IMR-90 (cell line): ENCODE measurements at regions not wholly inside any gene's neighbourhood (a gene's known extent, or its start where the extent isn't known, plus 50 kb on each side); places are given as distances from the start of the nearest gene placed in this dataset.

Experiments
- ATAC-seq: fragments of 200-7000 bp; cut with Tn5 transposase; 2 replicates; pipeline ENCODE4 v1.9.1; 2020; ENCODE audit warnings: low read depth, mild to moderate bottlenecking, moderate library complexity
- BruUV-seq: library from RNA; stranded (reverse); fragments of 400-500 nt; replicated peaks from 2 replicates; lab custom pipeline; 2021; lab: Mats Ljungman, UMichigan
- CTCF ChIA-PET: fragments of 300-600 bp; formaldehyde crosslinking; extraction: SDS; loops from one replicate; lab custom pipeline; 2021; ENCODE audit warnings: antibody characterized with exemption; lab: Yijun Ruan, JAX
- POLR2A ChIA-PET: fragments of 300-600 bp; sonication (Branson Sonifier 250); formaldehyde crosslinking; loops from one replicate; lab custom pipeline; 2022; ENCODE audit warnings: antibody characterized with exemption; ENCODE audit not compliant: unreplicated experiment; lab: Charles Lee
- DNase-seq: peaks from one replicate; pipeline ENCODE4 v3.0.0; 2013
- H2AFZ ChIP-seq: replicated peaks from 2 replicates; pipeline ENCODE3; 2013; ENCODE audit warnings: low read length, mild to moderate bottlenecking; ENCODE audit not compliant: poor library complexity
- H2AK5ac ChIP-seq: 2 replicates; pipeline ENCODE4 v1.6.1; 2013; ENCODE audit warnings: low read depth, low read length, inconsistent platforms
- H2AK9ac ChIP-seq: replicated peaks from 2 replicates; pipeline ENCODE3; 2013; ENCODE audit warnings: mild to moderate bottlenecking, low read depth, low read length, moderate library complexity; ENCODE audit not compliant: poor library complexity
- H2BK120ac ChIP-seq: 2 replicates; pipeline ENCODE4 v1.6.1; 2013; ENCODE audit warnings: low read depth, low read length, inconsistent platforms
- H2BK15ac ChIP-seq: 3 replicates; pipeline ENCODE4 v1.6.1; 2013; ENCODE audit warnings: low read depth, low read length, inconsistent platforms
- H2BK20ac ChIP-seq: 2 replicates; pipeline ENCODE4 v1.6.1; 2013; ENCODE audit warnings: low read depth, mild to moderate bottlenecking, inconsistent platforms, low read length, moderate library complexity
- H2BK5ac ChIP-seq: 2 replicates; pipeline ENCODE4 v1.6.1; 2013; ENCODE audit warnings: mild to moderate bottlenecking, low read depth, low read length, inconsistent platforms; ENCODE audit not compliant: poor library complexity, severe bottlenecking
- H3K14ac ChIP-seq: replicated peaks from 2 replicates; pipeline ENCODE4 v1.6.1; 2013; ENCODE audit warnings: low read depth, low read length, inconsistent platforms
- H3K18ac ChIP-seq: 2 replicates; pipeline ENCODE4 v1.6.1; 2013; ENCODE audit warnings: low read depth, low read length, control low read depth
- H3K23ac ChIP-seq: 2 replicates; pipeline ENCODE4 v1.6.1; 2013; ENCODE audit warnings: low read depth, low read length, inconsistent platforms
- H3K27ac ChIP-seq: 2 replicates; pipeline ENCODE4 v1.5.1; 2013; ENCODE audit warnings: mild to moderate bottlenecking, control low read depth, low read length; ENCODE audit not compliant: insufficient read depth
- H3K27me3 ChIP-seq: 2 replicates; pipeline ENCODE4 v1.6.1; 2013; ENCODE audit warnings: low read length; ENCODE audit not compliant: control insufficient read depth, insufficient read depth
- H3K36me3 ChIP-seq: 2 replicates; pipeline ENCODE4 v1.6.1; 2013; ENCODE audit warnings: low read length, mixed read lengths; ENCODE audit not compliant: control insufficient read depth, insufficient read depth
- H3K4ac ChIP-seq: 2 replicates; pipeline ENCODE4 v1.6.1; 2013; ENCODE audit warnings: low read depth, low read length, inconsistent platforms
- H3K4me1 ChIP-seq: 2 replicates; pipeline ENCODE4 v1.6.1; 2013; ENCODE audit warnings: low read length, mixed read lengths; ENCODE audit not compliant: control insufficient read depth, insufficient read depth
- H3K4me2 ChIP-seq: 2 replicates; pipeline ENCODE4 v1.6.1; 2013; ENCODE audit warnings: low read depth, mild to moderate bottlenecking, control low read depth, low read length, moderate library complexity
- H3K4me3 ChIP-seq: 2 replicates; pipeline ENCODE4 v1.5.1; 2013; ENCODE audit warnings: low read depth, mild to moderate bottlenecking, control low read depth, low read length, moderate library complexity; ENCODE audit not compliant: insufficient read depth
- H3K56ac ChIP-seq: 2 replicates; pipeline ENCODE4 v1.6.1; 2013; ENCODE audit warnings: low read length, inconsistent platforms; ENCODE audit not compliant: insufficient read depth; ENCODE audit errors: extremely low read depth
- H3K79me1 ChIP-seq, 2 experiments: 2 replicates each; pipeline ENCODE4 v1.6.1; 2013; ENCODE audit warnings: low read length in 2 of 2, inconsistent platforms in 1 of 2, low read depth in 1 of 2
- H3K9ac ChIP-seq: 2 replicates; pipeline ENCODE4 v1.6.1; 2013; ENCODE audit warnings: low read depth, low read length, control low read depth
- H3K9me1 ChIP-seq: 2 replicates; pipeline ENCODE4 v1.6.1; 2013; ENCODE audit warnings: low read length, inconsistent platforms; ENCODE audit not compliant: insufficient read depth
- H3K9me3 ChIP-seq: 2 replicates; pipeline ENCODE4 v1.6.1; 2013; ENCODE audit warnings: low read length; ENCODE audit not compliant: control insufficient read depth, insufficient read depth
- H4K20me1 ChIP-seq: 2 replicates; pipeline ENCODE4 v1.6.1; 2013; ENCODE audit warnings: low read length, inconsistent platforms; ENCODE audit not compliant: insufficient read depth
- H4K5ac ChIP-seq: 2 replicates; pipeline ENCODE4 v1.6.1; 2013; ENCODE audit warnings: mild to moderate bottlenecking, low read depth, low read length, control low read depth
- H4K8ac ChIP-seq, 2 experiments: 2 replicates each; pipeline ENCODE4 v1.6.1; 2013; ENCODE audit warnings: low read depth in 2 of 2, low read length in 2 of 2, control low read depth in 1 of 2, inconsistent platforms in 1 of 2
- H4K91ac ChIP-seq: 2 replicates; pipeline ENCODE4 v1.6.1; 2013; ENCODE audit warnings: low read depth, low read length, inconsistent platforms; ENCODE audit not compliant: insufficient read depth
- BHLHE40 ChIP-seq: fragments of 150-350 bp; IDR thresholded peaks from 2 replicates; pipeline ENCODE4 v1.6.1; 2016; ENCODE audit warnings: mild to moderate bottlenecking, low read depth, low read length
- CHD1 ChIP-seq: IDR thresholded peaks from 2 replicates; pipeline ENCODE4 v1.6.1; 2012; ENCODE audit warnings: low read depth, low read length, improper control_type of control experiment
- CTCF ChIP-seq: conservative IDR thresholded peaks from 2 replicates; pipeline ENCODE4 v1.5.1; 2012; ENCODE audit warnings: mild to moderate bottlenecking, low read depth, low read length, improper control_type of control experiment
- MAFK ChIP-seq: IDR thresholded peaks from 2 replicates; pipeline ENCODE4 v1.6.1; 2012; ENCODE audit warnings: low read depth, low read length, improper control_type of control experiment
- MAZ ChIP-seq: IDR thresholded peaks from 2 replicates; pipeline ENCODE4 v1.6.1; 2012; ENCODE audit warnings: low read depth, mild to moderate bottlenecking, low read length, improper control_type of control experiment, moderate library complexity, borderline replicate concordance
- MXI1 ChIP-seq: IDR thresholded peaks from 2 replicates; pipeline ENCODE4 v1.6.1; 2012; ENCODE audit warnings: low read depth, mild to moderate bottlenecking, low read length, moderate library complexity, borderline replicate concordance
- NFE2L2 ChIP-seq: fragments of 150-350 bp; IDR thresholded peaks from 2 replicates; pipeline ENCODE4 v1.6.1; 2016; ENCODE audit warnings: low read depth, mild to moderate bottlenecking, low read length
- POLR2A ChIP-seq: IDR thresholded peaks from 2 replicates; pipeline ENCODE4 v1.6.1; 2012; ENCODE audit warnings: mild to moderate bottlenecking, low read depth, low read length
- RAD21 ChIP-seq: IDR thresholded peaks from 2 replicates; pipeline ENCODE4 v1.6.1; 2012; ENCODE audit warnings: low read length, improper control_type of control experiment
- RCOR1 ChIP-seq: IDR thresholded peaks from 2 replicates; pipeline ENCODE4 v1.6.1; 2012; ENCODE audit warnings: mild to moderate bottlenecking, low read length, improper control_type of control experiment; ENCODE audit not compliant: insufficient replicate concordance
- RFX5 ChIP-seq: IDR thresholded peaks from 2 replicates; pipeline ENCODE4 v1.8.0; 2012; ENCODE audit warnings: low read depth, mild to moderate bottlenecking, low read length, moderate library complexity
- SMC3 ChIP-seq: fragments of 150-350 bp; IDR thresholded peaks from 2 replicates; pipeline ENCODE4 v1.6.1; 2016; ENCODE audit warnings: low read depth, mild to moderate bottlenecking, antibody characterized with exemption, low read length, moderate library complexity
- USF2 ChIP-seq: fragments of 150-350 bp; IDR thresholded peaks from 2 replicates; pipeline ENCODE4 v1.6.1; 2017; ENCODE audit warnings: mild to moderate bottlenecking, antibody characterized with exemption, low read length, low read depth
- WGBS, 2 experiments: methylation state at CpG; one replicate each; pipeline versions ENCODE4 v1.1.5 to v1.1.7; 2013; ENCODE audit warnings: missing lambda C conversion rate in 2 of 2; ENCODE audit not compliant: insufficient read length in 1 of 2; ENCODE audit errors: extremely low coverage in 2 of 2; 5-methylcytosine and 5-hydroxymethylcytosine counted together
- dilution Hi-C: fragments of 300-500 bp; cut with HindIII; formaldehyde crosslinking; loops from one replicate; pipeline ENCODE4 v1.14.3; 2018; ENCODE audit warnings: low sequenced_read_pairs; ENCODE audit not compliant: unreplicated experiment
- in situ Hi-C: fragments of 300-500 bp; cut with MboI; formaldehyde crosslinking; loops from 3 replicates; pipeline ENCODE4 v1.14.3; 2019; ENCODE audit warnings: low sequenced_read_pairs, inconsistent platforms, mixed read lengths
- intact Hi-C: fragments of 100-400 bp; cut with micrococcal nuclease; formaldehyde crosslinking; loops from 2 replicates; pipeline ENCODE4 v1.10.0; 2022

- no peaks in the 10 kb centered on the region for H3K27me3 ChIP-seq
- TF ChIP-seq RFX5, result no peak
- TF ChIP-seq MAZ, result no peak
- TF ChIP-seq SMC3, result no peak
- no peak for TF ChIP-seq POLR2A
- no peak for TF ChIP-seq CHD1
- TF ChIP-seq BHLHE40, result no peak
- no peak for TF ChIP-seq MXI1
- TF ChIP-seq USF2, result no peak
- no peak for TF ChIP-seq CTCF
- TF ChIP-seq RAD21, result no peak
- no peak for TF ChIP-seq NFE2L2
- TF ChIP-seq RCOR1, result no peak
- TF ChIP-seq MAFK, result no peak
- no peak overlapping the region for H3K23ac ChIP-seq
- H2BK120ac ChIP-seq, result no peak overlapping the region
- H4K5ac ChIP-seq, result no peak overlapping the region
- H3K79me1 ChIP-seq, result no peaks in the 10 kb centered on the region
- no peak overlapping the region for H2AFZ ChIP-seq
- H3K14ac ChIP-seq, result no peak overlapping the region
- H3K18ac ChIP-seq, result no peak overlapping the region
- no peaks in the 10 kb centered on the region for H3K4me1 ChIP-seq
- no peak overlapping the region for H3K27ac ChIP-seq
- H3K36me3 ChIP-seq, result no peaks in the 10 kb centered on the region
- H4K91ac ChIP-seq, result no peak overlapping the region
- no peak overlapping the region for H2BK15ac ChIP-seq
- no peak overlapping the region for H3K56ac ChIP-seq
- H4K8ac ChIP-seq, result no peak overlapping the region
- dilution Hi-C loops (no loop called here), intact Hi-C loops (no loop called here), in situ Hi-C loops (no loop called here)
- ATAC-seq (no peak), DNase-seq (no peak)
- H2BK20ac ChIP-seq, result no peak overlapping the region
- no peak overlapping the region for H2AK5ac ChIP-seq
- H3K4me2 ChIP-seq, result no peak overlapping the region
- H3K9me3 ChIP-seq, result peaks cover 45% of the 10 kb centered on the region
- POLR2A ChIA-PET, result no interaction called here
- BruUV-seq, result no TSS peak
- H3K4ac ChIP-seq, result no peak overlapping the region
- H3K9ac ChIP-seq, result no peak overlapping the region
- H2BK5ac ChIP-seq, result no peak overlapping the region
- H3K4me3 ChIP-seq, result no peak overlapping the region
- H4K20me1 ChIP-seq, result no peaks in the 10 kb centered on the region
- CTCF ChIA-PET, result no interaction called here
- WGBS, 2 experiments, result 40% methylated on average over 1 of the region's 17 CpGs; no CpG with 5 or more reads in 1 of the 2 experiments
- no peaks in the 10 kb centered on the region for H3K9me1 ChIP-seq
- no peak overlapping the region for H2AK9ac ChIP-seq
These were observed 131.6 kb downstream of the SOX1 start for GRCh38 chr13:112198396-112199010.
